GM21825 (cell line): ENCODE measurements at regions not wholly inside any gene's neighbourhood (a gene's known extent, or its start where the extent isn't known, plus 50 kb on each side); places are given as distances from the start of the nearest gene placed in this dataset.
"Not testable (repeated sequence)": the region's sequence is repeated elsewhere in the genome, so short reads cannot be mapped to it uniquely, and the experiment has no call there.

Source experiments
- ATAC-seq: cut with Tn5 transposase; IDR thresholded peaks from one replicate; pipeline ENCODE4 v1.9.1; 2021; ENCODE audit warnings: mild to moderate bottlenecking, moderate library complexity; ENCODE audit not compliant: unreplicated experiment

DNA sequence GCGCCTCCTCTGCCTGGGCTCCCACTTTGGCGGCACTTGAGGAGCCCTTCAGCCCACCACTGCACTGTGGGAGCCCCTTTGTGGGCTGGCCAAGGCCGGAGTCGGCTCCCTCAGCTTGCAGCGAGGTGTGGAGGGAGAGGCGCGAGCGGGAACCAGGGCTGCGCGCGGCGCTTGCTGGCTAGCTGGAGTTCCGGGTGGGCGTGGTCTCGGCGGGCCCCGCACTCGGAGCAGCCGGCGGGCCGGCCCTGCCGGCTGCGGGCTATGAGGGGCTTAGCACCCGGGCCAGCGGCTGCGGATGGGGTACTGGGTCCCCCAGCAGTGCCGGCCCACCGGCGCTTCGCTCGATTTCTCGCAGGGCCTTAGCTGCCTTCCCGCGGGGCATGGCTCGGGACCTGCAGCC is 344.5 kb downstream of the NYAP2 start:
- not testable (repeated sequence) for ATAC-seq

DNA sequence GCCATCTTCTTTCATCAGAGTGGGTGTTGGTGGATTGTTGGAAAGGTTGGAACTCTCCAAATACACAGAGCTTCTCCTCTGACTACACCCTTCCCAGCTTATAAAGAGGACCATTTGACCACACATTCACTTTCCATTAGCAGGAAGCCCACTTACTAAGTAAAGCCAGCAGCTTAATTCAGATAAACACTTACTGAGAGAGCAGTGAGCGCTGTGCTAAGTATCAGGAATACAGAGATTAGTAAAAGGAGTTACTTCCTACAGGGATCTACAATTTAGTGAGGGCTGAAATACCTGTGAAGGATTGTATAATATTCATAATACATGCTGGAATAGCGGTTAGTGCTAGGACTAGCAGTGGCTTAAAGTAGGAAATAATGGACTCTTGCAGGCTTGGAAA is 343.0 kb downstream of the NYAP2 start:
- no peak for ATAC-seq

- ATAC-seq, result no peak
These were observed 340.6 kb downstream of the NYAP2 start for GRCh38 chr2:225740086-225740485.

GRCh38 chr2:225739328-225739727 is 339.8 kb downstream of the NYAP2 start:
- ATAC-seq, result no peak

DNA sequence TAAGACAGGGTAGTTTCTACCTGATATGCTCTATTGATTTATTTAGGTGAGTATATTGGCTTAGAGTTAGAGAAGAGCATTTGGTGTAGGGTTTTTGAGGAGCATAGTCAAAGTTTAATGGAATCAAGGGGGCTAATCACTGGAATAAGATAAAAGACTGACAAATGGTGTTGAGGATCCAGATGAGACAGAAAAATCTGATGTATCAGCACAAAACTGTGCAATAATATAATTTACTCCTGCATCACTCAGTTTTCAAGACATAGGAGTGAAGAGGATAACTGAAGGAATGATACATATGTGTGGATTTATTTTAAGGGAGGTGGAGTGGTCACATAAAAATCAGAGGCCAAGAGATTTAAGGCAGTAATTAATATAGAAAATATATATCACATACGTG is 339.2 kb downstream of the NYAP2 start:
- ATAC-seq, result no peak

- ATAC-seq, result no peak
These were observed 338.0 kb downstream of the NYAP2 start for GRCh38 chr2:225737556-225737955.

GRCh38 chr2:225735844-225736243 is 336.3 kb downstream of the NYAP2 start:
- no peak for ATAC-seq

- ATAC-seq, result no peak
These were observed 326.2 kb downstream of the NYAP2 start for GRCh38 chr2:225725726-225726125.
